HG02852 (cell line): ENCODE measurements at regions not wholly inside any gene's neighbourhood (a gene's known extent, or its start where the extent isn't known, plus 50 kb on each side); places are given as distances from the start of the nearest gene placed in this dataset.
"Not testable (repeated sequence)": the region's sequence is repeated elsewhere in the genome, so short reads cannot be mapped to it uniquely, and the experiment has no call there.

Experiments used
- ATAC-seq: cut with Tn5 transposase; IDR thresholded peaks from one replicate; pipeline ENCODE4 v1.9.1; 2021; ENCODE audit warnings: mild to moderate bottlenecking, moderate library complexity; ENCODE audit not compliant: unreplicated experiment

DNA sequence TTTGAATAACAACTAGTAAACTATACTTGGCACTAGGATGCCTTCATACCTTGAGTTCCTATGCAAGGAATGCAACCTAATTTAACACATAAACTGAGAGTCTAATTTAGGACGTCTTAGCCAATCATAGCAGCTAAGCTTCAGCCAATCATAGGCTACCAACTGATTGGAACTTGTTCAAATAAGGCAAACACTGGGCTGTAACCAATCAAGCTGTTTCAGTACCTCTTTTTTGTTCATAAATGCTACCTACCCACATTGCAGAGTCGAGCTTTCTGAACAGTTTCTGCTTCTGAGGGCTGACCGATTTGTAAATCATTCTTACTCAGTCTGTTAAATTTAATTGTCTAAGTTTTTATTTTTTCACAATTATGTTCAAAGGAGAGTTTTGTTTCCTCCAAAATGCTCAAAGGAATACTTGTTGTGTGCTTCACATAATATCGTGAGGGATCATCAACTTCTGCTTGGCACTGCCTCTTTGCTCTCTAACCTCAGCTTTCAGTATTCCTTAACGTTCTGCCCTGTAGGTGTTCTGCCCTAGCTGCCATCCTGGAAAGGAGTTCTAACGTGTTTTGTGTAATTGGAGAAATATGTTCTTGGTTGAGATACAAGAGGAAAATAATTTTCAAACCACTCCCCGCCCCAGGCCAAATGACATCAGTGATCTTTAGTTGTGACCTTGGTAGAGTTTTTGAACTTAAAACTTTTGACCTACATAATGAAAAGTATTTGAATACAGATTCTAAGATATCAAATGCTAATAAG lies 380.4 kb upstream of the MIS18BP1 start:
- ATAC-seq: no peak

DNA sequence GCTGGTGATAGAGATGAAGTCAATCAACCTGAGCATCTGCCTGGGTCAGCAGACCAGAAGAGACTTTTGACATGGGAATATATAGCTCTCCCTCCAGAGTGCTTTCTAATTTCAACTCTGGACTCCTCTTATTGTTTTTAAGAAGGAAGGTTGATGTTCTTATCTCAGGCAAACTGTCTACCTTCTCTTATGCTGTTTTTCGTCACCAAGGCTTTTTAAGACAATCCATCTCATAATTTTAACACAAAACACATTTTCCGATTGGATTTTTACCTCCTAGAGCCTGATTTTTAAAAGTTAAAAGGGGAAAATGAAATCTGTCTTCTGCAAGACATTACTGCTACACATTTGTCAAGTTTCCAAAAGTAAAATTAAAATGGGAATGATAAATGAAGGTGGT lies 368.7 kb upstream of the MIS18BP1 start:
- no peak for ATAC-seq

DNA sequence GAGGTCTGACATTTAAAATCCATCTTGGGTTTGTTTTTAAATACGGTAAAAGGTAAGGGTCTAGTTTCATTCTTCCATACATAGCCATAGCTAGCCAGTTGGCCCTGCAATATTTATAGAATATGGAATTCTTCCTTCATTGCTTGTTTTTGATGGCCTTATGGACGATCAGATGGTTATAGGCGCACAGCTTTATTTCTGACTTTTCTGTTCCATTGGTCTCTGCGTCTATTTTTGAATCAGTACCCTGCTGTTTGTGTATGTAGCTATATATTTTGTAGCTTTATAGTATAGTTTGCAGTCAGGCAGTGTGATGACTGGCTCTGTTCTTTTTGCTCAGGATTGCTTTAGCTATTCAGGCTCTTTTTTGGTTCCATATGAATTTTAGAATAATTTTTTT lies 366.8 kb upstream of the MIS18BP1 start:
- ATAC-seq: no peak

DNA sequence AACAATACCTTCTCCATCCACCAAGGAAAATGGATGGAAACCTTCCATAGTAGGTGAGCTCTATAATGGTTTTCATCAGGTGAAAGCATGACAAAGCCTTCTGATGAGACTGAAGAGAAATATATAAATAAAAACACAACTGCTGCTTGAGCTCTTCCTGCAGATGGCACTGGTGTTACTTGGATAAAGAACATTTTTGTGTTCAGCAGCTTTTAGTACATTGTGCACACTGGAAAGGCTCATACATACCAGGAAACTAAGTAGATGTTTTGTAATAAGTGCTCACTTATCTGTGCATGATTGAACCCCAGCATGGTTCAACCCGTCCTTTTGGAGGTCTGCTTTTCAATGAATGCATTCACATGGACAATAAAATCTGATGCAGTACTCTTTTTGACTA lies 357.3 kb upstream of the MIS18BP1 start:
- no peak for ATAC-seq

DNA sequence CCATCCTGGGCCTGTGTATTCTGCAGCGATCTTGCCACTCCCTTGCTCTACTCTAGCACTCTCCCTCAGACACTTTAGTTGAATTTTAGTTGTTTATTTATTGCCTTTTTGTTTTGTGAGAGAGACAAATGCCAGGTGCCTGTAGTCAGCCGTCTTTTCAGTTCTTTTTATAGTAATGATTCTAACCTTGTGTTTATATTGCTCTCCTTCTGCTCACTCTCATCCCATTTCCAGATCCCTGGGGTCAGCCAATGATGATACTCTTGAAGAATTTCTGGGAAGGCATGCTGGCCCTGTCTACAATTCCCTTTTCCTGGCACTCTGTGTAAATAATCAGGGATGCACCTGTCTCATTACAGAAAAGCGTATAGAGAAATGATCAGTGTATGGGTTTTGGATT lies 334.1 kb upstream of the MIS18BP1 start:
- ATAC-seq: no peak

DNA sequence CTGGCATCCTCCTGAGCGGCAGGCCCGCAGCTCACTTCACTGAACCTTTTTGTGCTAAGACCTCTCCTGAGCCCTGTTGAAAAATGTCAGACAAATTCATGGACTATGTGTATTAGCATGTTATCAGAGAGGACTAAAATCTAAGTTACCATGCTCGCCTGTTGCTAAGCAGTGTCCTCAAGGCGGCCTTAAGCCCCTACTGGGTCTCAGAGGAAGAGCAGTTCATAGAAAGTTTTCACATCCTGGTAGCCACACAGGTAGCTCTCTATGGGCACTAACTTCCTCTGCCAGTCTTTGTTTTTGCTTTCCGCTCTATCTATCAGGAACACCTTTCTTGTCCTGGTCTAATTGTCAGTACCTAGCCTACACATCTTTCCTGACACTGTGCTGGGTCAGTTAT lies 306.6 kb upstream of the MIS18BP1 start:
- no peak for ATAC-seq

DNA sequence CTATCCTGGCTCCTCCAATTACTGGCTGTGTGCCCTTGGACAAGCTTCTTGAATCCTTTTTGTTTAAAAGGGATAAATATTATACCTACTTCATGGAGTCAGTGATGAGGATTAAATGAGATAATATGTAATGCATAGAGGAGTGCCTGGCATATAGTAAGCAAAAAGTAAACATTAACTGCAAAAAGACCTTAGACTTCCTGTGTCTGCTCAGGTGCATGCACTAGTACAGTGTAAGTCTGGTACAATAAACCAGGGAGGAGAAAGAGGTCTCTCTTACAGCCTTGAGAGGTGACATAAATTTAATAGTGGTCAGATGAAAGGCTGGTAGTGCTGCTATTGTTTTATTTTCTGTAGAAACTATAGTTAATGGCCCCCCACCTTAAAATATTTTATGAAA lies 305.2 kb upstream of the MIS18BP1 start:
- no peak for ATAC-seq

DNA sequence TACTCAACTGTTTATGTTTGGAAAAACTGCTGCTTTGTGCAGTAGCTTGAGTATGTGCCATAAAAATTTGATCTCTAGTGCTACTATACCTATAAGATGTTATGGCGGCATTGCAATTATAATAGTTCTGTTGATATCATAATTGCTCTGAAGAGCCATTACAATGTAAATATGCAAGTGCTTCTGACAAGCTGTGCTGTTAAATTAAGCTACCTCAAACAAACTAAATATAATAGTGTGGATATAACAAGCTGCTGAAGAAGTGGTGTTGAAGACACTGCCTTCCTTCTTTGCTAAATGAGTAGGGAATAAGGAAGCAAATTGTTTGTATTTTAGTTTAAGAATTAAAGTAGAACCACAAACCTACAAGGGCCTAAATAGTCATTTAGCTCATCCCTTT lies 301.0 kb upstream of the MIS18BP1 start:
- no peak for ATAC-seq

DNA sequence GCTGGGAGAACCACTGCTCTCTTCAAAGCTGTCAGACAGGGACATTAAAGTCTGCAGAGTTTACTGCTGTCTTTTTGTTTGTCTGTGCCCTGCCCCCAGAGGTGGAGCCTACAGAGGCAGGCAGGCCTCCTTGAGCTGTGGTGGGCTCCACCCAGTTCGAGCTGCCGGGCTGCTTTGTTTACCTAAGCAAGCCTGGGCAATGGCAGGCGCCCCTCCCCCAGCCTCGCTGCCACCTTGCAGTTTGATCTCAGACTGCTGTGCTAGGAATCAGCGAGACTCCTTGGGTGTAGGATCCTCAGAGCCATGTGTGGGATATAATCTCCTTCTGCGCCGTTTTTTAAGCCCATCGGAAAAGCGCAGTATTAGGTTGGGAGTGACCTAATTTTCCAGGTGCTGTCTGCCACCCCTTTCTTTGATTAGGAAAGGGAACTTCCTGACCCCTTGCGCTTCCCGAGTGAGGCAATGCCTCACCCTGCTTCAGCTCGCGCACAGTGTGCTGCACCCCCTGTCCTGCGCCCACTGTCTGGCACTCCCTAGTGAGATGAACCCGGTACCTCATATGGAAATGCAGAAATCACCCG lies 298.3 kb upstream of the MIS18BP1 start:
- not testable (repeated sequence) for ATAC-seq

DNA sequence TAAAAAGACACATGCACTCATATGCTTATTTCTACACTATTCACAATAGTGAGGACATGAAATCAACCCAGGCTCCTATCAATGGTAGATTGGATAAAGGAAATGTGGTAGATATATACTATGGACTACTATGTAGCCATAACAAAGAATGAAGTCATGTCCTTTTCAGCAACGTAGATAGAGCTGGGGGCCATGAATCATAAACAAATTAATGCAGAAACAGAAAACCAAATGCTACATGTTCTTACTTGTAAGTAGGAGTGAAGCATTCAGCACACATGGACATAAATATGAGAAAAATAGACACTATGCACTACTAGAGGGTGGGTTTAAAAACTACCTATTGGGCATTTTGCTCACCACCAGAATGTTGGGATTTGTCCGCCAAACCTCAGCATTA lies 278.0 kb upstream of the MIS18BP1 start:
- ATAC-seq: no peak

DNA sequence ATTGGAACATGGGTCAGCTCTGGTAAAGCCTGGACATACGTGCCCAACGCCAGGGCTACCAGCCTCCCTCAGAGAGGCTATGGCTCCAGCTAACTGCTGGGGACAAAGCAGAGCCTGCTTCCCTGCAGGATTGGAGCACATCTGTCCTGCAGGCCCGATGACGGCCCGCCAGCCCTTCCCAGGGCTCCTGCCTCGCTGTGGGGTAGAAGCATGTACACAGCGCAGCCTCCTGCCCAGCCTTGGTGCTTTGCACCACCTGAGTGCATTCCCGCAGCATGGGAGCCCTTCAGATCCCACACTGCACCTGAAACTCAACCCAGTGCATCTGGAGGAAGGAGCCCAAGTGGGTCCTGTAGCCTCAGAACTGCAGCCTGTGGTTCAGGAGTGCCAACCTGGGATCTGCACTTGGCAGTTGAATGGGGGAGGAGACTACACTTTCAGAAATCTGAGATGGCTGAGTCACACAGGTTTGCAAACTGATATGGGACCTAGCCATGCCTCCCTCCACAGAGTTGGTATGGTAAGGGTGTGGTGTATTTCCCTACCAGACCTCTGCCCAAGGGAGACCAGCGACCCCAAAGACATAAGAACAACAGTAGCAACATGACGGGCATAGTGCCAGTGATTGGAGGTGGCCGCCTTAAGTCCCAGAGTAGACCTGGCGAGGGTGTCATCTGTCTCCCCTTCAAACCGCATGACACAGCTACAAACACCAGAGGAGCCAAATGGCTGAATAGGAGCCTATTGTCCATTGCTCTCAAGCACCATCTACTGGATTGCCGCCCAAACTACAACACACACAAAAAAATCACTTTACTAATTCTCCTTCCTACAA lies 273.9 kb upstream of the MIS18BP1 start:
- ATAC-seq: peak; percentile 88

DNA sequence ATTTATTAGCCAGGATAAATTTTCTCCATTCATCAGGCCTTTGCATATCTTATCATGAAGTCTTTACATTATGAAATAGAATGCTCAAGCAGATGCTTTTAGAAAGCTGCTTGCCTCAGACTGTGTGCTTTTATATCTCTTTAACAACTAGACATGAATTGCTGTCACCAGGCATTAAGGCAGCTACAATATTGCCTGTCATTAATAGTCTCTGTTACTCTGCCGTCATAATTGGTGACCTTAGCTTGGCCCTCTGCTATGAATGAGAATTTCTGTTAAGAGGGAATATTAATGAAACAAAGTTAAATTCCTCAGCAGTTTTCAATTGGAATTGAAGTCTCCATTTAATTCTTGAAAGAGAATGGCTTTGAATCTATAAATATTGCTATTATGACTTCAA lies 266.8 kb upstream of the MIS18BP1 start:
- ATAC-seq: no peak

DNA sequence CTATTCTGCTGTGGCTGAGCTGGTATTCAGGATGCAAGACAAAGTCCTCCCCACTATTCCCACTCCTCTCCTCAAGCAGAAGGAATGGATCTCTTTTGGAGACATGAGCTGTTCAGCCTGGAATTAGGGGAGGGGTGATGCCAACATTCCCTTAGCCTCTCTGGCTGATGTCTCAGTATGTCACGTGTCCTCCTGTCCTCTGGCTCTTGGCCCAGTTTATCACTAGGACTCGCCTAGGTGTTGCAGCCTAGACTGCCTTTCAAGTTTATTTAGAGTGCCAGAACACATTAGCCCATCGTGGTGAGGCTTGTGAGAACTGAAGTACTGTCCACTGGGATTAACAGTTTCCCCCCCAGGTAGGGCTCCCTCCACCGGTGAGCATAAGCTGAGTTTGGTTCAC lies 239.9 kb upstream of the MIS18BP1 start:
- ATAC-seq: no peak

DNA sequence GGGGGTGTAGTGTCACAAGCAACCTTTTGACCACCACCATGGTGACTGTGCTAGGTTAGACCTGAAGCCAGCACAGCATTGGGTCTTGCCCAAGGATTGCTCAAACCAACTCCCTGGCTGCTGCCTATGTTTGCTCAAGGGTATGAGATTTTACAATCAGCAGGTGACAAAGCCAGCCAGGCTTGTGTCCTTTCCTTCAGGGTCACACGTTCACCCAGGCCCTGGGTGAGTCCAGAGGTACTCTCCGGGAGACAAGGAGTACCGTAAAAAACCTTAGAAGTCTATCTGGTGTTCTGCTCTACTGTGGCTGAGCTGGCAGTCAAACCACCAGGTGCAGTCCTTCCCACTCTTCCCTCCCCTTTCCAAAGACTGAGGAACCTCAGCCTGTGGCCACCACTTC lies 238.9 kb upstream of the MIS18BP1 start:
- ATAC-seq: no peak

DNA sequence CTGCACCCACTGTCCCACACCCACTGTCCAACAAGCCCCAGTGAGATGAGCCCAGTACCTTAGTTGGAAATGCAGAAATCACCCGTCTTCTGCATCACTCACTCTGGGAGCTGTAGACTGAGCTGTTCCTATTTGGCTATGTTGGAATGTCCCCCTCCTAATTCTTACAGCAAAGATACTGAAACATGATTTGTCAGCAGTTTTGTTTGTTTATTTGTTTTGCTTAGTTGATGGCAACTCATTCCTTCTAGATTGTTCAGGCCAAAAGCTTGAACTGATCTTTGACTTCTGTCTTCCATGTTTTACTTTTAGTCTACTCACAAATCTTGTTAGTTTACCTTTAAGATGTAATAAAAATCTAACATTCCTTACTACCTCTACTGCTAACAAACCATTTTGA lies 233.6 kb upstream of the MIS18BP1 start:
- ATAC-seq: no peak

DNA sequence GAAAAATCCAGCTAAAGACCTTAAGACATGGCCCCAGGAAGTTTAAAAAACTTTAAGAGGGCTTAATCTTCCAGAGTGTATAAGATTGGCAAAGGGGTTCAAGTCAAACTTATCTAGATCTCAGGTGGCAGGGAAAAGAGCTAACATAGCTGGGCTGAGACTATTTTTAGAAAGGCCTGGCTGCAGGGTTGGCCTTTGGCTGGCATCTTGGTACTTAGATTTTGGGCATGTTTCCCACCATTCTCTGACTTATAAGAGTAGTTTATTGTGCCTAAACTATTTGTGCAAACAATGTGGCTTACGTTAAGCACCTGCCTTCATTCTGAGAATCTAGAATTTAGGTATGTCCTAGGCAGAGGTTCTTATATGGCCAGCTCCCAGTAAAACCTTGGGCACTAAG lies 214.0 kb upstream of the MIS18BP1 start:
- ATAC-seq: no peak

DNA sequence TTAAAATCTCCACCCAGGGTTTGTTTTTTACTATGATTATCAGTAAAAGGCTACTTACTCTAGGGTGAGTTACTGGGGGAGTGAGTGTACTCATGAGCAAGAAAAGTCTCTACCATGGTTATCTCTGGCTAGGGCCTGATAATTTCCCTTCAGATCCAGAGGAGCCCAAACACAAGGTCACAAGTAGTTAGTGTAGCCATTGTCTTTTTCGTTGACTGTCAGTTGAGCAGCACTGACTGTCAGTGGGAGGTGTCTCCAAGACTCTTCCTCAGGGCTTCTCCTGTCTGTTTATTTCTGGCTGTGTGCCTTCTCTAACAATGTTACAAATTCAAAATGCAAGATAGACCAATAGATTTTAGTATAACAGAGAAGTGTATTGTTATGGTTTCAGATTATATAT lies 181.2 kb upstream of the MIS18BP1 start:
- ATAC-seq: no peak

DNA sequence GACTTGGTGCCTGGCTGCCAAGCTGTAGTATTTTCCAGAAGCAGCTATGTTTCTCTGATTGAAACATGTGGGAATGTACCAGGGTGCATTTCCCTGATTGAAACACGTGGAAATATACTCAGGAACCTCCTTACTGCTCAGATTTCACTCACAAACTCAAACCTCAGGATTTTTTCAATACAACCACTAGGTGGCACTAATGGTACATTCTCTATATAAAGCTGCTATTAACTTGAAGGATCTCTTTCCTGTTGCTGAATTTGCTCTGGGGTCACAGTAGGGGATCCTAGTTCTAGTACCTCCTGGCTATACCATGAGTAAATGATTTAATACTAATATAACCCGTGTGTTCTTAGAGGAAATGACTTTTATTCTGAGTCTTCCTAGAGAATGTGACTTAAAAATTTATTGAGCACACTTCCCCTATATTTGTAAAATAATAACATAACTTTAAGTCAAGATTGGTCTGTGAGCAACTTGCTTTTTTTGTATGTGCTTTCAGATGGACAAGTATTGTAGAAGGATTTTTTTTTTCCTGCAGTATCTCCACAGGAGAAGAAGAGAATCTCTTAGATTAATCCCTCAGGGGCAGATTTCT lies 173.8 kb upstream of the MIS18BP1 start:
- ATAC-seq: peak; percentile 80

DNA sequence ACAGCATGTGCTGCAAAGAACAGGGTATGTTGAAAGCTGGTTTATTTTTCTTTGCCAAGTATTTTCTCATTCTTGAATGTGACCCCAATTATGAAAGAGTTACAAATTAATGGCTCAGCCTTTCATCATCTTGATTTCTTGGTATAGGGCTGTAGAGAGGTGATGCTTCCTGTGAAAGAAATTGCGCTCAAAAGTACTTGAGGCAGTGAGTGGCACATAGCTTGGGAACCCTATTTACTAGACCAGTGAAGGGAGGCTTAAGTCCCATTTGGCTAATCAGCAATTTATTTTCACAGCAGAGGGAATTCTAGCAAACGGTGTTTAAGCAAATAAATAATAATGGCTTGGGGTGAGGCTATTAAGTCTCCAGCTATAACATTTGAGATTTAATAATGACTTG lies 153.9 kb upstream of the MIS18BP1 start:
- no peak for ATAC-seq

DNA sequence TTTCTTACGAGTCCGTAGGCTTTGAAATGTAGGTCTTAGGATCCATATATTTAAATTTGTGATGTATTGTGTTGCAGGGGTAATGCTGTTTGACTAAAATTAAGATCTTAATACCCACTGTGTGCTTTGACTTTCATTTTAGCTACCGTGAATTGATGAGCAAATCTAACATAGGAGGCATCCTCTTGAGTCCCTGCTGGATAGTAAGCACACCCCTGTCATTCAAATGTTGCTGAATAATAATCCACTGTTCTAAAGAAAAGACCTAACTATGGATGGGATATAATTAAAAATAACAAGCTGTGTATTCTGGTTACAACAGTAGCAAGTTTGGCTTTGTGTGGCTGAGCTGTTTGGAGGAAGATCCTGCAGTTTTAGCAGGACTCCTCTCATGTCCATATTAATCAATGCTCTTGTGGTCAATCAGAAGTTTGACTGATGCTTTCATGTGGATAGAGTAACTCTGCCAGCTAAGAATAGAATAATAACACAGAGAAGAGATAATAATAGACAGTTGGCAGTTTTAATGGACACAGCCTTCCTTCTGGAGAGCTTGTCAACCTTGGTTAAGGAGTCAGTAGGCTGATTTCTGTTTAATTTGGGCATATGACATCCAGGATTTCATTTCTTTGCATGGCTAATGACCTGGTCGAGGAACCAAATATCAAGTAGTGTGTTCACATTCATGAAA lies 148.1 kb upstream of the MIS18BP1 start:
- ATAC-seq: no peak

DNA sequence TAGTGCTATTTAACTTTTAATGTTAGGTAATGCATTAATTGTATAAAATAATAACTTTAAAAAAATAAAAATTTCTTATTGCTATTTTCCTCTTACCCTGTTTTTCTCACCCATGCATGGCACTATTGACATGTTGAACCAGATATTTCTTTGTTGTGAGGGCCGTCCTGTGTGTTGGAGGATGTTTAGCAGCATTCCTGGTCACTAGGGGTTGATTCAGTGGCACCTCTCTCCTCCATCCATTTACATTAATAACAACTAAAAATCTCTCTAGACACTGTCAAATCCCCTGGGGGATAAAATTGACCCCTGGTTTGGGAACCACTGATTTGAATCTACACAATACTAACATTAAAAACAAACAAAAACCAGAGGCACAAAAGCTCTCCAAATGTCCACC lies 147.5 kb upstream of the MIS18BP1 start:
- ATAC-seq: no peak
